ENCODE measurements at regions not wholly inside any gene's neighbourhood (a gene's known extent, or its start where the extent isn't known, plus 50 kb on each side); places are given as distances from the start of the nearest gene placed in this dataset.

DNA sequence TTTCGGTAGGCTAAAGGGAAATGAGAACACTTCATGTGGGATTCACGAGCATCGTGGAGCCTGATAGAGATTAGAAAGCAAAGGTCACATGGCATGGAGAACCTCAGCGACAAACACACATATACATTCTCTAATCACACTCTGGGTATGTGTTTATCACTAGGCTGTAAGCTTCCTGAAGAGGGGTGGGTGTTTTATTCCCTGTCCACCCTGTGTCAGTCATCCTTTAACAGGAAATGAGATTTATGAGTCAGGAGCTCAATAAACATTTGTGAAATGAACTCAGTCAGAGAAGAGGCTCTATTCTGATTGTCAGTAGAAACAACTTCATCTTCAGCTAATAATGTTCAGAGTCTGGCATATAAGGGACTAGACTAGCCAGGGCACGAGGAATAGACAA lies 71.7 kb upstream of the EIF3M start:
- no CpG with 5 or more reads among the region's 5 CpGs for WGBS (ENCODE audit: insufficient coverage)
- Histone ChIP-seq H4K20me1 (ENCODE audit: control insufficient read depth, insufficient read depth, low read length, poor library complexity, severe bottlenecking) (no peaks in the 10 kb centered on the region), H3K36me3 (replicated peaks in 1 of 2; ENCODE audit: control extremely low read depth in 1 of 2, control insufficient read depth in 1 of 2, extremely low read depth in 1 of 2, insufficient read depth in 2 of 2, low read length in 1 of 2) (no peaks in the 10 kb centered on the region), H3K9me3 (ENCODE audit: control extremely low read depth in 1 of 3, control insufficient read depth in 2 of 3, insufficient read depth in 1 of 3, low read length in 2 of 3) (no peaks in the 10 kb centered on the region), H3K9ac (ENCODE audit: low read length) (no peak overlapping the region), H2AFZ (ENCODE audit: insufficient read depth, low read depth, low read length, poor library complexity, severe bottlenecking) (no peak overlapping the region), H3K27me3 (replicated peaks in 1 of 4; ENCODE audit: control extremely low read depth in 1 of 4, control insufficient read depth in 3 of 4, insufficient read depth in 4 of 4, low read length in 3 of 4) (peaks cover 0 to 2% (median 0%) of the 10 kb centered on the region in 4 experiments), H3K4me2 (replicated peaks; ENCODE audit: low read depth, low read length, poor library complexity, severe bottlenecking) (no peak overlapping the region), H3K79me2 (ENCODE audit: control insufficient read depth, insufficient read depth, low read length) (no peaks in the 10 kb centered on the region), H3K4me1 (ENCODE audit: control insufficient read depth in 2 of 2, insufficient read depth in 2 of 2, low read length in 2 of 2) (no peaks in the 10 kb centered on the region), H3K4me3 (ENCODE audit: control extremely low read depth in 1 of 5, extremely low read depth in 1 of 5, insufficient read depth in 1 of 5, low read depth in 2 of 5, low read length in 4 of 5) (no peak overlapping the region), H3K27ac (ENCODE audit: low read length in 2 of 2) (no peak overlapping the region)
- peaks cover 14% of the 10 kb centered on the region for H3K27me3 Mint-ChIP-seq
- DNase-seq (no peak), ATAC-seq (ENCODE audit: low read depth) (no peak)
- no peak overlapping the region for H3K27ac Mint-ChIP-seq
- no peaks in the 10 kb centered on the region for H3K4me1 Mint-ChIP-seq
- TF ChIP-seq EZH2 (IDR thresholded peaks at IDR 0.05; ENCODE audit: borderline replicate concordance, insufficient read depth, low read depth, low read length, poor library complexity, severe bottlenecking): no peak
- no peak for TF ChIP-seq CTCF (IDR thresholded peaks at IDR 0.05)
- no peak overlapping the region for H3K4me3 Mint-ChIP-seq
- H3K9me3 Mint-ChIP-seq (ENCODE audit: insufficient read depth): peaks cover 2% of the 10 kb centered on the region
- intact Hi-C loops (cut with micrococcal nuclease): no loop called here
- ChIA-PET CTCF (no interaction called here), POLR2A (no interaction called here)

DNA sequence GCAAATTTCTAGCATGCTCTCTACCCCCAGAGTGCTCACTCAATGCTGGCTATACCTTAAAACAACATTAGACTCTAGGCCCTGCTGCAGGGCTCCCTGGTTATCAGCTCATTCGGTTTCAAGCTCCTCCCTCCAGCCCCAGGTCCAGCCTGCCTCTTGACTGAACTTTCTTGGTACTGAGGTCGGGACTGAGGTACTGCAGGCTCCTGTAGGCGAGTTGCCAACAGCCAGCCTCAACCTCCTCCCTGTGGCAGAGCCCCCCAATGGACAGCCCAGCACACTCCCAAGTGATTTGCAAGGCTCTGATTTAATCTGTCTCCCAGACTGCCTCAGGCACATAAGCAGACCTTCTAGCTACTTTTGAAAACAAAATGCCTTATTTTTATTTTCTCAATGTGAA lies 73.6 kb upstream of the EIF3M start:
- POLR2A ChIA-PET: no interaction called here
- Mint-ChIP-seq H3K27me3 (peaks cover 14% of the 10 kb centered on the region), H3K4me3 (no peak overlapping the region), H3K4me1 (no peaks in the 10 kb centered on the region), H3K9me3 (ENCODE audit: insufficient read depth) (no peaks in the 10 kb centered on the region), H3K27ac (no peak overlapping the region)
- no peak overlapping the region for H3K27ac ChIP-seq (ENCODE audit: low read length in 2 of 2)
- no peaks in the 10 kb centered on the region for H4K20me1 ChIP-seq (ENCODE audit: control insufficient read depth, insufficient read depth, low read length, poor library complexity, severe bottlenecking)
- DNase-seq (no peak), ATAC-seq (ENCODE audit: low read depth) (no peak)
- no peaks in the 10 kb centered on the region for H3K36me3 ChIP-seq (replicated peaks in 1 of 2; ENCODE audit: control extremely low read depth in 1 of 2, control insufficient read depth in 1 of 2, extremely low read depth in 1 of 2, insufficient read depth in 2 of 2, low read length in 1 of 2)
- intact Hi-C loops (cut with micrococcal nuclease): no loop called here
- peaks cover 0 to 2% (median 0%) of the 10 kb centered on the region in 4 experiments for H3K27me3 ChIP-seq (replicated peaks in 1 of 4; ENCODE audit: control extremely low read depth in 1 of 4, control insufficient read depth in 3 of 4, insufficient read depth in 4 of 4, low read length in 3 of 4)
- no peak overlapping the region for H3K4me2 ChIP-seq (replicated peaks; ENCODE audit: low read depth, low read length, poor library complexity, severe bottlenecking)
- no peaks in the 10 kb centered on the region for H3K4me1 ChIP-seq (ENCODE audit: control insufficient read depth in 2 of 2, insufficient read depth in 2 of 2, low read length in 2 of 2)
- CTCF ChIA-PET: interaction anchor here (0.6 kb wide), 1 partner anchor 211 kb away, joined by 3 read pairs; no protein-coding TSS in a partner anchor
- WGBS (ENCODE audit: insufficient coverage): 91% methylated on average over 1 of the region's 3 CpGs
- H3K9ac ChIP-seq (ENCODE audit: low read length): no peak overlapping the region
- no peaks in the 10 kb centered on the region for H3K9me3 ChIP-seq (ENCODE audit: control extremely low read depth in 1 of 3, control insufficient read depth in 2 of 3, insufficient read depth in 1 of 3, low read length in 2 of 3)
- H3K4me3 ChIP-seq (ENCODE audit: control extremely low read depth in 1 of 5, extremely low read depth in 1 of 5, insufficient read depth in 1 of 5, low read depth in 2 of 5, low read length in 4 of 5): no peak overlapping the region
- no peak overlapping the region for H2AFZ ChIP-seq (ENCODE audit: insufficient read depth, low read depth, low read length, poor library complexity, severe bottlenecking)
- H3K79me2 ChIP-seq (ENCODE audit: control insufficient read depth, insufficient read depth, low read length): no peaks in the 10 kb centered on the region
- no peak for TF ChIP-seq CTCF (IDR thresholded peaks at IDR 0.05)
- TF ChIP-seq EZH2 (IDR thresholded peaks at IDR 0.05; ENCODE audit: borderline replicate concordance, insufficient read depth, low read depth, low read length, poor library complexity, severe bottlenecking): no peak
